WERI-Rb-1 (cell line): ENCODE measurements at regions not wholly inside any gene's neighbourhood (a gene's known extent, or its start where the extent isn't known, plus 50 kb on each side); places are given as distances from the start of the nearest gene placed in this dataset.
A peak's percentile ranks its signal among the peaks of the same experiment; 100 is the strongest.

Experiments used
- DNase-seq: peaks from one replicate; pipeline ENCODE4 v3.0.0-alpha.2; 2020
- H3K27ac ChIP-seq: fragments of 250-450 bp; sonication (Bioruptor Pico); 2 replicates; pipeline ENCODE4 v1.5.1; 2020; ENCODE audit warnings: mild to moderate bottlenecking, moderate library complexity
- H3K27me3 ChIP-seq: fragments of 250-450 bp; sonication (Bioruptor Pico); 2 replicates; pipeline ENCODE4 v1.5.1; 2021; ENCODE audit warnings: mild to moderate bottlenecking, low read depth, moderate library complexity; ENCODE audit not compliant: insufficient read depth, severe bottlenecking
- H3K36me3 ChIP-seq: fragments of 250-450 bp; sonication (Bioruptor Pico); 2 replicates; pipeline ENCODE4 v1.5.1; 2020; ENCODE audit warnings: mild to moderate bottlenecking, moderate library complexity
- H3K4me3 ChIP-seq: 2 replicates; pipeline ENCODE4 v1.5.1; 2011; ENCODE audit warnings: low read depth, mild to moderate bottlenecking, control low read depth, low read length
- H3K9me3 ChIP-seq: fragments of 250-450 bp; sonication (Bioruptor Pico); 2 replicates; pipeline ENCODE4 v1.5.1; 2021; ENCODE audit warnings: mild to moderate bottlenecking, moderate library complexity; ENCODE audit not compliant: severe bottlenecking
- TF ChIP-seq, protein P1 (sequence below): IDR thresholded peaks from 2 replicates; pipeline ENCODE4 v1.5.1; 2011; ENCODE audit warnings: low read depth, mild to moderate bottlenecking, control low read depth, inconsistent platforms, low read length

DNA sequence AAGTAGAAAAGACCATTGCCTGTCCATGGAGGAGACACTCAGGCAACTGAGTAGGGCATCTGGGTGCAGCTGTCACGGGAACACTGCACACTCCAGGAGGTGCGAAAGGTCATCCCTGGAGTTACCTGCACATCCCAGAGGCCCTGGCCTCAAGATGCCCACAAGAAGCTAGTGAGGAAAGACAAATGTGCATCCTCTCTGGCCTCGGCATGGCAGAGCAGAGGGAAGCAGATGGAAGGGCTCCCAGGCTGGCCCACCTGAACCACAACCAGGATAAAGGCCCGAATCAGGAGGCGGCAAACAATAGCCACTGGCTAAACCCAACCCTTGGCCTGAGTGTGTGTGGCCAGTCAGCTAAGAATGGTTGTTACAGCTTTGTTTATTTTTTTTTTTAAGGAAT lies 231.7 kb downstream of the SYK start:
- no peaks in the 10 kb centered on the region for H3K27me3 ChIP-seq
- H3K27ac ChIP-seq, result no peak overlapping the region
- no peaks in the 10 kb centered on the region for H3K9me3 ChIP-seq
- TF ChIP-seq, protein P1, sequence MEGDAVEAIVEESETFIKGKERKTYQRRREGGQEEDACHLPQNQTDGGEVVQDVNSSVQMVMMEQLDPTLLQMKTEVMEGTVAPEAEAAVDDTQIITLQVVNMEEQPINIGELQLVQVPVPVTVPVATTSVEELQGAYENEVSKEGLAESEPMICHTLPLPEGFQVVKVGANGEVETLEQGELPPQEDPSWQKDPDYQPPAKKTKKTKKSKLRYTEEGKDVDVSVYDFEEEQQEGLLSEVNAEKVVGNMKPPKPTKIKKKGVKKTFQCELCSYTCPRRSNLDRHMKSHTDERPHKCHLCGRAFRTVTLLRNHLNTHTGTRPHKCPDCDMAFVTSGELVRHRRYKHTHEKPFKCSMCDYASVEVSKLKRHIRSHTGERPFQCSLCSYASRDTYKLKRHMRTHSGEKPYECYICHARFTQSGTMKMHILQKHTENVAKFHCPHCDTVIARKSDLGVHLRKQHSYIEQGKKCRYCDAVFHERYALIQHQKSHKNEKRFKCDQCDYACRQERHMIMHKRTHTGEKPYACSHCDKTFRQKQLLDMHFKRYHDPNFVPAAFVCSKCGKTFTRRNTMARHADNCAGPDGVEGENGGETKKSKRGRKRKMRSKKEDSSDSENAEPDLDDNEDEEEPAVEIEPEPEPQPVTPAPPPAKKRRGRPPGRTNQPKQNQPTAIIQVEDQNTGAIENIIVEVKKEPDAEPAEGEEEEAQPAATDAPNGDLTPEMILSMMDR, result no peak
- H3K36me3 ChIP-seq, result no peaks in the 10 kb centered on the region
- no peak overlapping the region for H3K4me3 ChIP-seq
- DNase-seq, result no peak

DNA sequence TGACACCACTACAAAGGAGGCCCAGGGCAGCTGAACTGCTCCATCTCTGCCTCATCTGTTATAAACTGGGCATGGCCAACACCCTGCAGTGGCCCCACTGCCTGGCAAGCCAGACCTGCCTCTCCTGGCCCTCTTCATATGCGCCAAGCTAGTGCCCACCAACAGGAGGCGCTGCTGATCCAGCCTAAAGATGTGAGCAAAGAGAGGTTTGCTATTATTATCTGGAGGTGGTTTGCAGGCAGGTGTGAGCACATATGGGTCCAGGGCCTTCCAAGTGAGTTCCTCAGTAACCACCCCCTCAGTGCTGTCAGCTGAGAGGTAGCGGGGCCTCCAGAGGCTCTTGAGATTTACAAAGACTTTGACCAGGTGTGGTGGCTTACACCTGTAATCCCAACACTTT lies 232.2 kb downstream of the SYK start:
- no peak overlapping the region for H3K4me3 ChIP-seq
- TF ChIP-seq, protein P1, result peak; percentile 57
- H3K36me3 ChIP-seq, result no peaks in the 10 kb centered on the region
- H3K27me3 ChIP-seq, result no peaks in the 10 kb centered on the region
- DNase-seq, result peak; percentile 30
- H3K9me3 ChIP-seq, result no peaks in the 10 kb centered on the region
- no peak overlapping the region for H3K27ac ChIP-seq

DNA sequence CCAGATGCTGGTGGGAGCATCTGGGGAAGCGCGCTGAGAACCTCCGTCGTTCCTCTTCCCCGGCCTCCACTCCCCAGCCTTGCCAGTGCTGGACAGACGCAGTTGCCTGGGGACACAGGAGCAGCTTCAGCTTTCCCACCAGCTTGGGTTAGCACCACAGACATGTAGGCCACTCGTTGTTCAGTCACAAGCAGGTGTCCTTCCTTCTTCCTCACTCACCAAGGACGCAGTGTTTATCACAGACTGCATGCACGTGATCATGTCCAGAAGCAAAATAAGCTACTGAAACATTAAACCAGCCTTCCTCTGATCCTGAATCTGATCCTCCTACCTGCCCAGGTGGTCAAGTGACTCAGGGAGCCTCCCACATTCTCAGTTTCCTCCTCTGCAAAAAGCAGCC lies 232.9 kb downstream of the SYK start:
- Histone ChIP-seq H3K36me3 (no peaks in the 10 kb centered on the region), H3K9me3 (no peaks in the 10 kb centered on the region), H3K4me3 (no peak overlapping the region), H3K27ac (no peak overlapping the region), H3K27me3 (no peaks in the 10 kb centered on the region)
- DNase-seq, result no peak
- TF ChIP-seq, protein P1, result no peak

DNA sequence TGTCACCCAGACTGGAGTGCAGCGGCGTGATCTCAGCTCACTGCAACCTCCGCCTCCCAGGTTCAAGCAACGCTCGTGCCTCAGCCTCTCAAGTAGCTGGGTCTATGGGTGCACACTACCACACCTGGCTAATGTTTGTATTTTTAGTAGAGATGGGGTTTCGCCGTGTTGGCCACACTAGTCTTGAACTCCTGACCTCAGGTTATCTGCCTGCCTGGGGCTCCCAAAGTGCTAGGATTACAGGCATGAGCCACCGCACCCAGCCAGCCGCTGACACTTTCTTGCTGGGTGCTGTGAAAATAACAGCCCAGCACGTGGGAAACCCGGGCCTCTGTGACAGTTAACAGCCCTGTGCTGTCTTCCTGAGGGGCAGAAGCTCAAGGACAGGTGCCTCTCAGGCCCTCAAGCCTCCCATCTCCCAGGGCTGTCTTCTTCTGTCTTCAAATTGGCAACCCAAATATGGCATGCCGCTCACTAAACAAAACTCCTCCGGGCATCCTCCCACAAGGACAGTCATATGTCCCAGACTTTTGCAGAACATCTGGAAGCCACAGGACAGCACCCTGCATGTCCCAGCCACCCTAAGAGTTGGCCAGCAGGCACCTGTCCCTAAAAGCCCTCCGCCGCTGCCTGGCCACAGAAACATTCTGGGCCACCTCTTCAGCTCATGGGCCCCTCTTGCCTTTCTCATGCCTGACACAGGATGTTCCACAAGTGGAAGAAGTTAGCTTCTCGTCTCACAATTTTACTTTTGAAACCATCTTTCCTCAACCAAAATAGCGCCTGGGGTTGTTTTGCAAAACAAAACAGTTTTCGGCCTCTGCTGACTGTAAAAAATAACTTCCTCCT lies 233.6 kb downstream of the SYK start:
- no peaks in the 10 kb centered on the region for H3K27me3 ChIP-seq
- no peak for DNase-seq
- no peaks in the 10 kb centered on the region for H3K9me3 ChIP-seq
- no peaks in the 10 kb centered on the region for H3K36me3 ChIP-seq
- H3K4me3 ChIP-seq, result no peak overlapping the region
- TF ChIP-seq, protein P1, result no peak
- no peak overlapping the region for H3K27ac ChIP-seq

DNA sequence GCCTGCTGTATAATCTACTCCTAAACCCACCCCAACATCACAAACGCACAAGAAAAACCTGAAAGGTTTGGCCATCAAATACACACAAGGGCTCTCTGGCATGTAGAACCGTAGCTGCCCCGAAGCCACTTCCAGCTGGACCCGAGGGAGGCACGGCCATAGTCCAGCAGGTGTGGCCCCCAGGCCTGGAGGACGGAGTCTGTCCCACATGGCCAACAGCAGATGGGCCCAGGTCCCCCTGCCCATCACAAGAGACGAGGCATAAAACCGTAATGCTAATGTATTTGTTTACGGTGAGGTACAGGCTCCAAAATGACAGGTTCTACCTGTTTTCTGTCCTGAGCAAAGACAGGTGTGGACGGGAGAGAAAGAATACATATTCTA lies 234.2 kb downstream of the SYK start:
- Histone ChIP-seq H3K36me3 (no peaks in the 10 kb centered on the region), H3K9me3 (no peaks in the 10 kb centered on the region), H3K27me3 (no peaks in the 10 kb centered on the region), H3K4me3 (no peak overlapping the region), H3K27ac (no peak overlapping the region)
- TF ChIP-seq, protein P1, result no peak
- no peak for DNase-seq

DNA sequence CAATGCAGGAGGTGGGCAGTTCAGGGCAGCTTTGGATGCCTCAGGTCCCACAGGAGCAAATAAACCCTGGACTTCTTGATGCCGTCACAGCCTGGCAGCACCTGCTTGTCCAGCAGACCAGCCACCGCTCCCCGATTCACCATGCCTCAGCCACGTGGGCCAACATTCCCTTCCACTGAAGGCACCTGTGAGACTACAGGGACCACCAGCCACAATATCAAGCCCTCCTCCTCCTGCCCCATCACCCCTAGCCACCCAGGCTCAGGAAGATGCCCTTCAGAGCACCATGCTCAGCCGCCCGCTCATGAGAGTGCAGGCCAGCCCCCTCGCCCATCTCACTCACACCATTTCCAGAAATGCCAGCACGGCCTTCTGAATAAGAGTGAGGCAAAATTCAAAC lies 234.7 kb downstream of the SYK start:
- DNase-seq, result no peak
- TF ChIP-seq, protein P1, result no peak
- no peak overlapping the region for H3K4me3 ChIP-seq
- no peaks in the 10 kb centered on the region for H3K9me3 ChIP-seq
- no peaks in the 10 kb centered on the region for H3K36me3 ChIP-seq
- no peaks in the 10 kb centered on the region for H3K27me3 ChIP-seq
- no peak overlapping the region for H3K27ac ChIP-seq
